Breast epithelium (tissue), 3 donors: ENCODE measurements at regions not wholly inside any gene's neighbourhood (a gene's known extent, or its start where the extent isn't known, plus 50 kb on each side); places are given as distances from the start of the nearest gene placed in this dataset.

Source experiments
- POLR2A ChIP-seq: fragments of 450-650 bp; IDR thresholded peaks from one replicate; pipeline ENCODE4 v1.6.1; 2016; ENCODE audit warnings: antibody characterized with exemption, mild to moderate bottlenecking, moderate library complexity
- POLR2AphosphoS5 ChIP-seq, 3 donors: sonication (generic); formaldehyde crosslinking; IDR thresholded peaks; one replicate each; pipeline ENCODE4 v1.6.1; 2017; ENCODE audit warnings: antibody characterized with exemption in 3 of 3

GRCh38 chr2:2561346-2562095, 230.4 kb upstream of the MYT1L start:
- no peak for TF ChIP-seq POLR2A
- TF ChIP-seq POLR2AphosphoS5 (IDR thresholded peaks at IDR 0.05): no peak
